ENCODE measurements at regions not wholly inside any gene's neighbourhood (a gene's known extent, or its start where the extent isn't known, plus 50 kb on each side); places are given as distances from the start of the nearest gene placed in this dataset.

DNA sequence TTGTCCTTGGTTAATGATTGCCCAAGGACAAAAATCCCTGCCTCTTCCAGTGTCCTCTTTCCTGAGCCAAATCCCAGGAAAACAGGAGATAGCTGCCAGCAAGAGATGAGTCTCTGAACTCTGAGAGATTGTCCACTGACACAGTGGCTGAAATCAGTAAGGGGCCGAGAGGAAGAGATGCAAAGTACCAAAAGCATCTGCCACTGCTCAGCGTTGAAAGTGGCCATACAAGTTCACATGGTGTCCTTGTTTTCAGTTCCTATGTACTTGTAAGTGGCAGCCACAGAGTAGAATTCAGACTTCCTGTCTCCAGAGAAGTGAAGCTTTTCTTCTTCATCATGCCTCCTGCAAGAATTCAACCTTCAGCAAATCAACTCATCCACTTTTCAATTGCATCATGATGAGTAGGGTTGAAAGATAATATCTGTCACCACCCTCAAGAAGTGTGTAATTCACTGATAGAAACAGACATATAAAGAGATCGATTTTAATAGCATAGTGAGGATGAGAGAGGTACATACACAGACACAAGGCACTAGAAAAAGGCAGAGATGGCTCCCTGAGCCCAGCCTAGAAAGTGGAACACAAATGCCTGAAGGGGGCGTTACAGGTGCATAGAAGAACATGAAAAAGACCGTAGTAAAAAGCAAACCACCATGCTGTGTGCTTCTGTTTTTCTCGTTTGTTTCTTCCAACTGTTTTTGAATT, 185.8 kb downstream of the MRPL39 start:
- DNase-seq = peak; percentile 77

DNA sequence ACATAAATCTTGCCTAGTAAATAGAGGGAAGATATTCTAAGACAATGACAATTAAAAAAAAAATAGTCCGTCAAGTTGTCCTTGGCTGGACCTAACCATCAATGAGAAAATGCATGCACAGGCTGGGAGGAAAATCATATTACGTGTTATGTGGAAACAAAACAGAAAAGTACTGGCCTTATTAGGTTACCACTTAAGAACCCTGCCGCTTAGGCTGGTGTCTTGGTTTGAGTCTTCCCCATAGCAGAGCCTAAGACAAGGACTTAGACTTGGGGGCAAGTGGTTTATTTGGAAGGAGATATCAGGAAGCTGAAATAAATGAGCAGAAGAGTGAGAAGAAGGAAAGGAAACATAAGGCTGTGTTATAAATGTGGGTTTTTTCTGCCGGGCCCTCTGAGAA, 186.4 kb downstream of the MRPL39 start:
- no peak for DNase-seq

DNA sequence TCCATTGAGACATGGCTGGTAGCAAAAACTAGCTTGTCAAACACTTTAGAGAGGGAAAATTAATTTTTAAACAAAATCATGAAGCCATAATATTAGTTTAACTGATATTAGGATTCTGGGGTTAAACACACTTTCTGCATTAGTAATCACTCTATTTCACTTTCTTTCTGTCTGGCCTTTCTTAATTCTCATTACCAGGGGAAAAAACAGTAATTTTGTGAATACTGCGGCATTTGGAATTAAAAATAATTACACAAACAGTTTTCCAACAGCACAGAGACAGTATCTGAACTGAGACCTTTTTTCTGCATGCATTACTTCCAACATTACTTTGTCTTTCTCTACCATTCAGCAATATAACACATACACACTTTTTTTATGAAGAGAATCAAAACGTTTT, 190.6 kb downstream of the MRPL39 start:
- no peak for DNase-seq

DNA sequence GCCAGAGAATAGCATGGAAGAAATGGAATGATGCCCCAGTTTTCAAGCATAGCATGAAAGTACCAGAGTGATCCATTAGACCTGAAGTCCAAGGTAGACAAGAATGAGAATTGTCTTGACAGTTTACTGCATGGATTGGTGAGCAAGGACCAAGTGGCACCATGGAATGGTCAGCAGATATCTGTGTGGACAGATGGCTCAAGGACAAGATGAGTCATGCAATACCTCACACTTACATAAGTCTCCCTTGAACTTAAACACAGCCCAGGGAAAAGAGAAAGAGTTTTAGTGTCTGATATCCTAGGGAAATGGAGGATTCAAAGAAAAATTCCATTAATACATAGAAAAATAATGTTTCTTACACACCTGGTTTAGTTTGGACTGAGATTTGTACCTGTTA, 195.2 kb downstream of the MRPL39 start:
- no peak for DNase-seq

DNA sequence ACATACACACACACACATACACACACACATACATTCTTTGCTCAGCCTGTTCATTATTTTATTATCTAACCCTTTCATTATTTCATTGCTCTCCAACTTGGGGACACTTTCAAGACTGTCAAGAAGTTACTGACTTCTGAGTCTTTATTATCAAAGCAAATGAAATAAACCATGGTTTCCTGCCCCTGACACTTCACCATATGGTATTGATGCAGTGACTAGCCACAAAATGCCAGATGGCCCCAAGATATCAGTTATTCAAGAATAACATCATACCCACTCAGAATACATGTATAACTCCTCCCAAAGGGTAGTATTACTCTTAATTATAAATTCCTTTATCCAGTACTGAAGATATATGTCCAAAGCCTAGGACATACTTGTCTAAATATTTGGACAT, 197.3 kb downstream of the MRPL39 start:
- no peak for DNase-seq

DNA sequence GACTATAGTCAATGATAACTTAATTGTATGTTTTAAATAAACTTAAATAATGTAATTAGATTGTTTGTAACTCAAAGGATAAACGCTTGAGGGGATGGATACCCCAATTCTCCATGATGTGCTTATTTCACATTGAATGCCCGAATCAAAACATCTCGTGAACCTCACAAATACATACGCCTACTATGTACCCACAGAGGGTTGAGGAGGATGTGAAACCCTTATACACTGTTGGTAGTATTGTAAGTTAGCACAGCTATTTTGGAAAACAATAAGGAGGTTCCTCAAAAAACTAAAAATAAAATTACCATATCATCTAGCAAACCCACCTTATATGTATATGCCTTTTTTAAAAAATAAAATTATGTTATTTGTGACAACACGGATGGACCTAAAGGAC, 198.6 kb downstream of the MRPL39 start:
- no peak for DNase-seq

DNA sequence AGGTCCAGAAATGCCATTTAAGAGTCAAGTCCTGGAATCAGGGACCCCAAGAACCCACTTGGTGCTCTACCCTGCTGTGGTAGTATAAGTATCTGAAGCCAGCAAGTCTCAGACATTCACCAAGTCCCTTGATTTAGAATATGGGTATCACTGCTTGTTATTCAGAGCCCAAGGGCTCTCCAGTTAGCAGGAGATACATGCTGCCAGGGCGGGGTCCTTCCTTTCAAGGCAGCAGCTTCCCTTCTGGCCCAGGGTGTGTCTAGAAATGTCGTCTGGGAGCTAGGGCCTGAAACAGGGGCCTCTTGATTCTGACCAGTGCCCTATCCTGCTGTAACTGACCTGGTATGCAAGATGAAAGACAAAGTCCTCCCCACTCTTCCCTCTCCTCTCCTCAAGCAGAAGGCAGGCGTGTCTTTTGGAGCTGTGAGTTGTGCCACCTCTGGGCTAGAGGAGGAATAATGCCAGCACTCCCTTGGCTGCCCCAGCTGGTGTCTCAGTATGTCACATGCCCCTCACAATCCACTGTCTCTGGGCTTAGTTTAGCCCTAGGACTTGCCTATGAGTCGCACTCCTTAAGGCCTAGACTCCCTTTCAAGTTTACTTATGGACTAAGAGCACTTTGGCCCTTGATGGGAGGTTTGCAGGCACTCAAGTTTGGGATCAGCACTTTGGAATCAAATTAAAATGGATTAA, 200.2 kb downstream of the MRPL39 start:
- DNase-seq = no peak

DNA sequence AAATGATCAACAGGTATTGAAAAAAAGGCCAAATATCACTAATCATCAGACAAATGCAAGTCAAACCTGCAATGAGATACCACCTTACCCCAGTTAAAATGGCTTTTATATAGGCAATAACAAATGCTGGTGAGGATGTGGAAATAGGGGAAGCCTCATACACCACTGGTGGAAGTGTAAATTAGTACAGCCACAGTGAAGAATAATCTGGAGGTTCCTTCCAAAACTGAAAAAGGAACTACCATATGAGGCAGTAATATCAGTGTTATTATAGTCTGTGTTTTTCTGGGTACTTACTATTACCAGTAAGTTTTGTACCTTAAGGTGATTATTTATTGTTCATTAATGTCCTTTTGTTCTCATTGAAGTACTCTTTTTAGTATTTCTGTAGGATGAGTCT, 201.3 kb downstream of the MRPL39 start:
- DNase-seq = no peak

DNA sequence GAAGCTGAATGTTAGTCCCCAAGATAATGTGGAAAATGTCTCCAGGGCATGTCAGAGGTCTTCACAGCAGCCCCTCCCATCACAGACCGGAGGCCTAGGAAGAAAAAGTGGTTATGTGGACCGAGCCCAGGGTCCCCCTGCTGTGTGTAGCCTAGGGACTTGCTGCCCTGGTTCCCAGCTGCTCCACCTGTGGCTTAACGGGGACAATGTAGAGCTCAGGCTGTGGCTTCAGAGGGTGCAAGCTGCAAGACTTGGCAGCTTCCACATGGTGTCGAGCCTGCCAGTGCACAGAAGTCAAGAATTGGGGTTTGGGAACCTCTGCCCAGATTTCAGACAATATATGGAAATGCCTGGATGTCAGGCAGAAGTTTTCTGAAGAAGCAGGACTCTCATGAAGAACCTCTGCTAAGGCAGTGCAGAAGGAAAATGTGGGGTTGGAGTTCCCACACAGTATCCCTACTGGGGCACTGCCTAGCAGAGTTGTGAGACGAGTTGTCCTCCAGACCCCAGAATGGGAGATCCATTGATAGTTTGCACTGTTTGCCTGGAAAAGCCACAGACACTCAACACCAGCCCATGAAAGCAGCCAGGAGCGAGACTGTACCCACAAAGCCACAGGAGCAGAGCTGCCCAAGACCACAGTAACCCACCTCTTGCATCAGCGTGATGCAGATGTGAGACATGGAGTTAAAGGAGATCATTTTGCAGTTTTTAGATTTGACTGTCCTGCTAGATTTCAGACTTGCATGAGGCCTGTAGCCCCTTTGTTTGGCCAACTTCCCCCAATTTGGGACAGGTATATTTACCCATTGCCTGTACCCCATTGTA, 204.9 kb downstream of the MRPL39 start:
- peak; percentile 36 for DNase-seq

DNA sequence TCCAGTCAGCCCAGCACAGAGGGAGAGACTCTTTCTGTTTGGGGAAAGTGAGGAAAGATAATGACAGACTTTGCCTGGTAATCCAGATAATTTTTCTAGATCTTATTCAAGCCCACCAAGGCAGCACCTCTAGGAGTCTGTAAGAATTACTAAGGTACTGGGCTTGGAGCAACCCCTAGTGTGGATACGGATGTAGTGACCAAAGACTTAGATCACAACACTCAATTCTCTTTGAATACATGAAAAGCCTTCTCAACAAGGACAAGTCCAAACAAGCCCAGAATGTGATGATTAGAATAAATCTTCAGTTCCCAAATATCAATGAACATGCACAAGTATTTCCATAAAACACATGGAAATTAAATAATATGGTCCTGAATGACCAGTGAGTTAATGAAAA, 206.9 kb downstream of the MRPL39 start:
- DNase-seq = no peak

DNA sequence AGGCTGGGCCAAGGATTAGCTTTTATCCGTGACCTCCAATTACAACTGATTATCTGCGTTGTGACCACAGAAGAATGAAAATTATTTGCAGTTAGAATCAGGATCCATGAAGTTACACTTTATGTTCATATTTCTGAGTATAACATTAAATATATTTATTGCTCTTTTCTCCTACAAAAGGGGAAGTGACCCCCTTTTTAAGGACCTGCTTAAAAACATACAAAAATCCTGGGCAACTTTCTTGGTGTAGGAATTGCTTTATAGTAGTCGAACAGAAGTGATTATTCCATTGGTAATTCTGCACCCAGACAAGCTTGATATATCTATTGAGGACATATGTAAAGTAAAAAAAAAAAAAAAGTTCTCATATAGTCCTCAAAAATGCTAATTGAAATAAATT, 208.7 kb downstream of the MRPL39 start:
- DNase-seq = no peak

DNA sequence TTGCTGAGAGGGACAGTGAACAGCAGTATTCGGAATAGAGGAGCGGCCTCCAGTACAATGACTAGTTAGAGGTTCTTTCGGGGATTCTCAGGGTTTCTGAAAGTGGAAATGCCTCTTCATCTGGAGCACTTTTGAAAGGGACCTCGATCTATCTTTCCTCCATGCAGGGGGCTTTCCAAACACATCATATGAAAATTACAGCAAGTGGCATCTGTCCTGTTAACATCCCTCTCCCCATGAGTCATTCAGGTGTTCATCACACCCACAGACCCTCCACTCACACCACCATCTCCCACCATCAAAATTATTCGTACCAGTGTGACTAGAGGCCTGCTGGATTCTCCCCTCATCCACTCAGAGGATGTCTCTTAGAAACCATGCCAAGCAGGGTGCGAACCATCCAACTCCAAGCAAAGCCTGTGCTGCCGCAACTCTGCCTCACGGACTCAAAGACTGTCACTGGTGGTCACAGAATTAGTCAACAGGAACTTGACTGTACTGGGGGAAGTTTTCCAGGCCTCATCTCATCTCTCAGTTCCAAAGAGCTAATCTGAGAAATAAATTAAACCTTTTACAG, 211.1 kb downstream of the MRPL39 start:
- DNase-seq = peak; percentile 88

DNA sequence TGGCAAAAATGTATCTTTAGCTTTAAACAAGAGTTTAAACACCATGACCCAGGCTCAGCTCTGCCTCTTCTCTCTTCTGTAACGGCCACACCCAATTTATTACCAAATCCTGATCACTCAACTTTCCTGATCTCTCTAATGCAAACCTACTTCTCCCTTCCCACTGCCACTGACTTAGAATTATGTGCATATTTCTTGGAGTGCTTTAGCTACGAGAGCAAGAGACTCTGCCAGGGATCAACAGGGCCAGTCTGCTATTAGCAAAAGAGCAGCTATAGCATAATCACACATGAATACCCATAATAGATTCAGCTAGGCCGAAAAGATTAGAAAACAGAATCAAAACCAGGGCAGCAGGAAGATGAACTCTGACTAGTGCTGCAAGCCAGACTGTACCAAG, 215.5 kb downstream of the MRPL39 start:
- DNase-seq = no peak

DNA sequence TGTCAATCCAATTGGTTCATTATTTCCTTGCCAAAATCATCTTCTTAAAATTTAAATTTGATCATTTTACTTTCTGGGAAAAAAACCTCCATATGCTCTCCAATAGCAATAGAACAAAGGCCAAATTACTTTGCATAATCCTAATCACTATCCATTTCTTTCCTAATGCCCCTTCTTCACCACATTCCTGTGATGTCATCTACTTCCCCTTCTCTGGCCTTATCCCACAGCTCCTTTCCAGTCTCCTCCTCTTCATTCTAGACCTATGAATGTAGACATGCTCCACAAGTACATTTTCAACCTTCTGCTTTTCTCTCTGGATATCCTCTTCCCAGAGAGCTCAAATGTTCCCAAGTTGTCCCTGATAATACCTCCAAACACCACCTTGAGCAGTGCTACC, 216.6 kb downstream of the MRPL39 start:
- DNase-seq = no peak

DNA sequence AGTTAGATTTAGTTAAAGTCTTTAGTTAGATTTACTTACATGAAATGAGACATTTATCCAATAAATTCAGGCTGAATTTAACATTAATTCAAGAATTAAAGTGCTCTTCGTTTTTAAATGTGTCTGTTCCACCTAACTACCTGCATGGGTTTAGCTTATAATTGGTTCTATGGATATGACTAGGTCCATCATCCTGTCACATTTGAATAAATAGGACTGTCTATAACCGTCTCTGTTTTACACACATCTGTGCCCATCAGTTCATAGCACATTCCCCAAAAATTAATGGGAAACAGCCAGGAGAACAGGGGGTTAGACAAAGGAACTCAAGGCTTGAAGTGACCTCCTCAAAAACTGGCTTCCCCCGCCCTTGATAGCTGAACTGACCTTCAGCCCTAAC, 219.6 kb downstream of the MRPL39 start:
- DNase-seq = no peak

DNA sequence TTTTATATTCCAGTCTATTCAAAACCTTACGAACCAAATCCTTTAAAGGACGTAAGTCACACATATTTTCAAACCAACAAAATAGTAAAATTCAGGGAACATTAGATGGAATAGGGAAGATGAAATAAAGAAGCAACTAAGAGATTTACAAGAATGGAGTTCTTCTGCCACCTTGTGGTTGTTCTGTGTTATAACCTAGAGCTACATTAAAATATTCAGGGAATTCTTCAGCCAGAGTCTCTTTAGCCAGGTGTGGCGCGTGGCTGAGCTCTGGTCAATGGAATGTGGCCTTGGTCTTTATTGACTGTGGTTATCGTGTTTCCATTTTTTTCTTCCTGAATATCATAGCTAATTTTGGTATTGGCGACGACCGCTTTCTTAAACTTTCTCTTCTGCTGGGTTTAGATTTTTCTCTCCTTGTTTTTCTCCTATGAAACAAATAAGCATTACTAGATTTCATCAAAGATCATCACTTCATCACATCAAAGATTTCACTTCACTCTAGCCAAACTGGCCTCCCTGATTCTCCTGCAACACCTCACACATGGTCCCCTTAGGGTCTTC, 221.3 kb downstream of the MRPL39 start:
- no peak for DNase-seq

DNA sequence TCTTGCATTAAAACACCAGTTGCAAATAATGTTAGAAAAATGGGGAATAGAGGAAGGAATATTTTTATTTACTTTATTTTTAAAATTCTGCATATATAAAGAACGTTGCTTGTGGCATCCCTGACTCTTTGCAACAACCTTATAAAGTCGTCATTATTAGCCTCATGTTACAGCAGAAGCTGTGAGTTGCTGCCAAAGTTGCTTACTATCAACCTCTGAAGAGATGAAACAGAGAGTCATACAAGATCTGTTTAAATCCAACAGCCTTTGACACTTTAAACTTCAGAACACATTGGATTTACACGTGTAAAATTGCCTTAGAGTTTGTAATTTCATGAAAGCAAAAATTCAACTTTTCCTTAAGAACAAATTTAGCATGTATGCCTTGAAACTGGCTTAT, 221.9 kb downstream of the MRPL39 start:
- DNase-seq = no peak

DNA sequence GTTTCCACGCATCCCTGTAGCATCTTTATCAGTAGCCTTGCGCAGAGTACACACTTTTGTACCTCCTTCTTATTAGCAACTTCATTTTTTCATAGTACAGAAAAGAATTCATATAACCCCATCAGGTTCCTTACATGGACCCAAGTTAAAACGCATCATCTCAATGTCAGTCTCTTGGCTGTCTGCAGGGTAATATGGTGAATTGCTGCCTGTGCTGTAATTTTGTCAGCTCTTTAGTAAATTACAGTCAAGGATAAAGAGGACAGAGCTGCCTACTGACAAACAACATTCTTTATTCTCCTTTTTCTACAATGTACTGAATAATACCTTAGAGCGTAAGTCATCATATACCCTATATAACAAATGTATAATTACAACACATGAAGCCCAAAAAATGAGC, 222.5 kb downstream of the MRPL39 start:
- no peak for DNase-seq

DNA sequence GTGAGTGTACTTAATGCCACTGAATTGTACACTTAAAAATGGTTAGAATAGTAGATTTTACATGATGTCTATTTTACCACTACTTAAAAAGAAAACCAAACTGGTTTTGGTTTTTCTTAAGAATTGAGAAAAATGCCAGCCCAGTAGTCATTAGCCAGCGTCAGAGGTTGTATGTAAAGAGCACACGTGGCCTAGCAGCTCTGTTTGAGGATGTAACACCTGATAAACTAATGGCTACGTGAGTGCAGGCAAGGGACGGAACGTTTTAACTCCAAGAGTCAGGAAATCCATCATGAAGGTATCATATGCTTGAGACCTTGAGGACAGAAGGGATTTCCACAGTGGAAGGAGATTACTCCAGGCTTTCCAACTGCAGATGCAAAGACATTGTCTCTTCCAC, 223.7 kb downstream of the MRPL39 start:
- no peak for DNase-seq

DNA sequence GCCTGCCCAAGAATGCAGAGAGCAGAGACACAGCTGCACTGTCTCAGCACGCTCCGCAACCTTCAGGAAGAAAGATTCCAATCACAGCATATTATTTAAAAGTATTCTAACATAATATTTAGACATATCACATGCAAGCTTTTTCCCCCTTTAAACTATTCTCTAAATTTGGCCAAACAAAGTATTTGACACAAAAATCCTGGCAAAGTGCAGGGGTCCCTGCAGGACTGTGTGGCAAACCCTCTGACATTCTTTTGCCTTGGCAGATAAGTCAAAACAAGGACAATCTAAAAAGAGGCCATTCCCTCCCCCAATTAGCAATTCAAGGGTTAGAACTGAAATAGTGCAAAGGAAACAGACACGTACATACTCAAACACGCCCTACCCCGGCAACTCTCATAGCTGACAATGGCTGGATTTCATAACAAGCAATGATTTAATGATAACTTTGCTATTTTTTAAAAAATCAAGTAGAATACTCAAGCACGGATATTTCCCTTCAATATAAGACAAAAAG, 225.3 kb downstream of the MRPL39 start:
- DNase-seq = no peak

DNA sequence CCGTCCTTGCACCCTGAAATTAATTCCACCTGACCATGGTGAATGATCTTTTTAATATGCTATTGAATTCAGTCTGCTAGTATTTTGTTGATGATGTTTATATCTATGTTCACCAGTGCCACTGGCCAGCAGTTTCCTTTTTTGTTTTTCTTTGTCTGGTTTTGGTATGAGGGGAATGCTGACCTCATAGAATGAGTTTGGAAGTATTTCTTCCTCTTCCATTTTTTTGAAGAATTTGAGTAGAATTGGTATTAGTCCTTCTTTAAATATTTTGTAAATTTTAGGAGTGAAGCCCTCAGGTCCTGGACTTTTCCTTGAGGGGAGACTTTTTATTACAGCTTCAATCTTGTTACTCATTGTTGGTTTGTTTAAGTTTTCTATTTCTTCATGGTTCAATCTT, 231.6 kb downstream of the MRPL39 start:
- no peak for DNase-seq

DNA sequence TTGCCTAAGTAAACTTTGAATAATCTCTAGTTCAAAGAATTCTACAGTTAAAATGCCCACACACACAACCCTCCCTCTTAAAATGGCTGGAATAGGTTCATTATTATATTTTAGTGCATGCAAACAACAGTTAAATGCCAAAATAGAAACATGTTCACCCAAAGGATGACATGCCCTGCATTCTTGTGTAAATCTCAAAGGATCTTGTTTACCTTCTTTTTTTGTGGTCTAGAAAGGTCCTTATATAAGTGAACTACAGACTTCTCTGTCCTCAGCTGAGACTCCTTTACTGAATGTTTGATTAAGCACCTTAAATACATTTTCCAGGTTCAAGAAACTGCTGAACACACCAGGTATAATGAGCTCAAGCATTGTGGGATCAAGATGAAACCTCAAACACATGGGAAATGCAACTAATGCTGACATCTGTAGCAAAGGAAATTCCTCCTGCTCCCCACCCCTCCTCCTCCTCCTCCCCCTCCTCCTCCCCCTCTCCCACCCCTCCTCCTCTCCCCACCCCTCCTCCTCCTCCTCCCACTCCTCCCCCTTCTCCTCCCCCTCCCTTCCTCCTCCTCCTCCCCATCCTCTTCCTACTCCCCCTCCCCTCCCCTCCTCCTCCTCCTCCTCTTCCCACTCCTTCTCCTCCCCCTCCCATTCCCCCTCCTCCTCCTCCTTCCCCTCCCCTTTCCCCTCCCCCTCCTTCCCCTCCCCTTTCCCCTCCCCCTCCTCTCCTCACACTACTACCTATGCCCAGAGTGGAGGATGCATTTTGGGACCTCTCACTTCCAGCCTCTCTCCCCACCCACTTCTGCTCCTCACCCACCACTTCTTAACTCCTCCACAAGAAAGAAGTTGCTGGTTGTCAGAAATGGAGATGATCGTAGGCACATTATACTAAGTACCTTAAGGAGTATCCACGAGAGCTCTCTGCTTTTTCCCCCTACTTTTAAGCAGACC, 233.9 kb downstream of the MRPL39 start:
- no peak for DNase-seq
